ENCODE measurements at regions not wholly inside any gene's neighbourhood (a gene's known extent, or its start where the extent isn't known, plus 50 kb on each side); places are given as distances from the start of the nearest gene placed in this dataset.

DNA sequence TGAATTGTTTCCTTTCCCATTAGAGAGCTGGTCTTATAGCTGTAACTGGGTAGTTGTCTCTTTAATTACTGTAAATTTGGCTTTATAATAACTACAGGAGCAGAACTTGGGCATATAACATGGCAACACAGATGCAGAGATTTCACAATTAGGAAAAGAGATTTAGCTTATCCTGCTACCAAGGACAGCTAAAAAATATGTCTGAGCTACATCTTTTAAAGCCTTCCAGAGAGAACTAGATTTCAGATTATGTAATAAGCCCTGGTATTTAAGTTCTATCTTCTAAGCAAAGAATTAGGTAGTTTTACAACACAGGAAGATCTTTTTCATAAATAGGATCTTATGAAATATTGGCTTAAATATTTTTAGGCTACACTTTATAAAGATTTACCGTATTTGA lies 313.8 kb downstream of the S1PR1 start:
- DNase-seq (ENCODE audit: low read depth in 2 of 2): no peak
- H3K4me3 ChIP-seq (replicated peaks in 1 of 2; ENCODE audit: low read depth in 2 of 2, low read length in 2 of 2): no peak overlapping the region
- TF ChIP-seq, protein P1, sequence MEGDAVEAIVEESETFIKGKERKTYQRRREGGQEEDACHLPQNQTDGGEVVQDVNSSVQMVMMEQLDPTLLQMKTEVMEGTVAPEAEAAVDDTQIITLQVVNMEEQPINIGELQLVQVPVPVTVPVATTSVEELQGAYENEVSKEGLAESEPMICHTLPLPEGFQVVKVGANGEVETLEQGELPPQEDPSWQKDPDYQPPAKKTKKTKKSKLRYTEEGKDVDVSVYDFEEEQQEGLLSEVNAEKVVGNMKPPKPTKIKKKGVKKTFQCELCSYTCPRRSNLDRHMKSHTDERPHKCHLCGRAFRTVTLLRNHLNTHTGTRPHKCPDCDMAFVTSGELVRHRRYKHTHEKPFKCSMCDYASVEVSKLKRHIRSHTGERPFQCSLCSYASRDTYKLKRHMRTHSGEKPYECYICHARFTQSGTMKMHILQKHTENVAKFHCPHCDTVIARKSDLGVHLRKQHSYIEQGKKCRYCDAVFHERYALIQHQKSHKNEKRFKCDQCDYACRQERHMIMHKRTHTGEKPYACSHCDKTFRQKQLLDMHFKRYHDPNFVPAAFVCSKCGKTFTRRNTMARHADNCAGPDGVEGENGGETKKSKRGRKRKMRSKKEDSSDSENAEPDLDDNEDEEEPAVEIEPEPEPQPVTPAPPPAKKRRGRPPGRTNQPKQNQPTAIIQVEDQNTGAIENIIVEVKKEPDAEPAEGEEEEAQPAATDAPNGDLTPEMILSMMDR (IDR thresholded peaks at IDR 0.05; ENCODE audit: low read depth, low read length): no peak

DNA sequence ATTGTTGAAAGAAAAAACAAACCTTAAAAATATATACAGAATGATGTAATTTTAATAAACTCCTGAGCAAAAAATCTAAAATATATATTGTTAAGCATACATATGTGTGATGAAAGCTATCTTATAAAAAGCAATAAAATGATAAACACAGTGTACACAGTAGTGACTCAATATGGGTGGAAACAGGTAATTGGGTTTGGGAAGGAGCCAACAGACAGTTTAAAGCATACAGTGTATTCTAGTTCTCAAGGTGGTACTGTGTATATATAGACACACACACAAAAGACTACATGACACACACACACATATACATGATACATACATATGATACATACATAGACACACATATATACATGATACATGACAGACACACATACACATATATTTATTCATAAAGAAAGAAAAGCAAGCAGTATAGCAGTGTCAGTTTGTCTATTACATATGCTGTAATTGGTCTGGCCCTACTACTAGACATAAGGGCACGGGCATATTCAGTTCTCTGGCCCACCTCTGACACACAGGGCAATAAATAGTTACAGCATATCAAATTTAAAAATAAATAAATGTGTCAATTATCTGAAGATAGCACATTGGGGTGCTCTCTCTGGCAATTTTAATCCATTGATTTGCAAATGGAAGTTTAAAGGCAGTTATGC lies 330.2 kb downstream of the S1PR1 start:
- no peak for DNase-seq (ENCODE audit: low read depth in 2 of 2)
- TF ChIP-seq, protein P1 (IDR thresholded peaks at IDR 0.05; ENCODE audit: low read depth, low read length): no peak
- no peak overlapping the region for H3K4me3 ChIP-seq (replicated peaks in 1 of 2; ENCODE audit: low read depth in 2 of 2, low read length in 2 of 2)

DNA sequence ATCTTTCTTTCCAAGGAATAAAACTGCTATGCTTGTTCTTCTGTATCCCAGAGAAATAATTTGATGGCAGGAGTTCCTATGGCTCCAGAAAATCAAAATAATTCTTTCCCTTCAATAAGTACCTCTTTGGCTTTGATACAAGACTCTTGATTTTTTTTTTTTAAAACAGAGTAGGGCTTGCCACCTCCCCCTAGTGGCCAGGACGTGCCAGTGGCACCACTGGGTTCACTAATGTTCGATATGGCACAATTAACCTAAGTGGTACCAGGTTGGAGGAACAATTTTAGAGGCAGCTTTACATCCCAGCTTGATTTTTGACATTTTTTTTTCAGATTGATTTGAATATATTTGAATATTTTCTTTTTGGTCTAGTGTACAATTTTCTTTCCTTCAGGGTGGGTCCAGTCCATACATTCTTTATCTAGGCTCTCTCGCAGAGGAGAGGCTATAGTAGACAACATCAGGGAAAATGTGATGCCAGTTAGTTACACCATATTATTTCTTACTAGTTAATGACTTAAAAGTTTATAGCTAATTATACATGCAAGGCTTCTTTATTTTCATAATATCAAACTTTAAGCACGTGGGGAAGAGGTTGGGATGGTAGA lies 330.9 kb downstream of the S1PR1 start:
- peak; percentile 47 to 52 for DNase-seq (ENCODE audit: low read depth in 2 of 2)
- H3K4me3 ChIP-seq (replicated peaks in 1 of 2; ENCODE audit: low read depth in 2 of 2, low read length in 2 of 2): no peak overlapping the region
- TF ChIP-seq, protein P1 (IDR thresholded peaks at IDR 0.05; ENCODE audit: low read depth, low read length): peak; percentile 95

DNA sequence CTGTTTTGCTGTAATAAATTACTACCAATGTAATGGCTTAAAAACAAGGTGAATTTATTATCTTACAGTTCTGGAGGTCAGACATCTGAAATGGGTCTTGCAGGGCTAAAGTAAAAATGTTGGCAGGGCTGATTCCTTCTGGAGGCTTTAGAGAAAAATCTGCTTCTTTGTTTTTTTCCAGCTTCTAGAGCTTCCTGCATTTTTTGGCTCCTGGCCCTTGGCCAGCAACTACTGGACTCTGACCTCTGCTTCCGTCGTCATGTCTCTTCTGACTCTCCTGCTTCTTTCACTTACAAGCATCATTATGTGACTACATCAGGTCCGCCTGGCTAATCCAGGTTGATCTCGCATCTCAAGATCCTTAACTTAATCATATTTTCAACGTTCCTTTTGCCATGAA lies 350.9 kb downstream of the S1PR1 start:
- TF ChIP-seq, protein P1 (IDR thresholded peaks at IDR 0.05; ENCODE audit: low read depth, low read length): no peak
- peak; percentile 26 for DNase-seq (ENCODE audit: low read depth in 2 of 2)
- no peak overlapping the region for H3K4me3 ChIP-seq (replicated peaks in 1 of 2; ENCODE audit: low read depth in 2 of 2, low read length in 2 of 2)

DNA sequence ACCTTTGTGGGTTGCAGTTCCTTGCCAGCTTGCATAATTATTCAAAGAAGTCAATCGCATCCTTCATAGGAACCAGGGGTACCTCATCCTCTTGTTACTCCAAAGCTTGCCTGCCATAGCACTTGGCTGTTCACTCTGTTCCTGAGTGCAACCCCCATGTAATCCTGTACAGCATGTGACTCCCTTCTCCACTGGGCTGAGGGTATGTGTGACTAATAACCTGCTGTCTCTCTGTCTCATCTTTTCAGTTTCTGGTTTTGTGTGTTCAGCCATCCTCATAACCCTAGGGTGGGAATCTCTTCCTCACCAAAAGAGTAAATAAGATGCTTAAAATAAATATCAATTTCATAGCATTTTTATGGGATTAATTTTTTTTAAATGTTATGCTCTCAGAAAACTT lies 351.9 kb downstream of the S1PR1 start:
- no peak overlapping the region for H3K4me3 ChIP-seq (replicated peaks in 1 of 2; ENCODE audit: low read depth in 2 of 2, low read length in 2 of 2)
- DNase-seq (ENCODE audit: low read depth in 2 of 2): no peak
- TF ChIP-seq, protein P1 (IDR thresholded peaks at IDR 0.05; ENCODE audit: low read depth, low read length): no peak

DNA sequence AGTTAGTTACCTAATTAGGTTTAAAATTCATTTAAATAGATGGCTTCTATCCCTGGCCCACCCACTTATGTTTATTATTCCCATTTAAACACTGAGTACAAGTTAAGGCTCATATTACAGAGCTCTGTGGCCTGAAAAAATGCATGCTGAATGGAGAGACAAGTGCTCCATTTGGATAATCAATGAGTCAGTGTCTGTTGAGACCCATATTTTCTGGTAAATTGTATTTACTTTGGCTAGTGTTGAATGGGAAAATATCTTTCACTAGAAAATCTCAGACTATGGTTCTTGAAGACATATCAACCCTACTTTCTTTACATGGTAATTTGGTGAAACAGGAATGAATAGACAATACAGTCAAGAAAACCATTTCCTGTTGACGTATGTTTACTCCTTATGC lies 356.0 kb downstream of the S1PR1 start:
- TF ChIP-seq, protein P1 (IDR thresholded peaks at IDR 0.05; ENCODE audit: low read depth, low read length): no peak
- peak in 1 of 2 donors; percentile 1 for DNase-seq (ENCODE audit: low read depth in 2 of 2)
- no peak overlapping the region for H3K4me3 ChIP-seq (replicated peaks in 1 of 2; ENCODE audit: low read depth in 2 of 2, low read length in 2 of 2)

Measured in cardiac fibroblast (primary cell).